HG03354 (cell line): ENCODE measurements at regions not wholly inside any gene's neighbourhood (a gene's known extent, or its start where the extent isn't known, plus 50 kb on each side); places are given as distances from the start of the nearest gene placed in this dataset.

Source experiments
- ATAC-seq: cut with Tn5 transposase; IDR thresholded peaks from one replicate; pipeline ENCODE4 v1.9.1; 2021; ENCODE audit warnings: mild to moderate bottlenecking; ENCODE audit not compliant: unreplicated experiment, poor library complexity, severe bottlenecking

- peak; percentile 80 for ATAC-seq
Observed at GRCh38 chr6:99219788-99220187, 129.7 kb downstream of the FAXC start.

- ATAC-seq: no peak
Observed at GRCh38 chr6:99216959-99217358, 132.5 kb downstream of the FAXC start.

GRCh38 chr6:99195986-99196655 lies 153.4 kb downstream of the FAXC start:
- ATAC-seq: no peak

GRCh38 chr6:99192561-99192960 lies 156.9 kb downstream of the FAXC start:
- no peak for ATAC-seq

GRCh38 chr6:99189823-99190721 lies 159.4 kb downstream of the FAXC start:
- ATAC-seq: peak; percentile 99

GRCh38 chr6:99187429-99187828 lies 162.0 kb downstream of the FAXC start:
- ATAC-seq: no peak

- no peak for ATAC-seq
Observed at GRCh38 chr6:99186417-99186816, 163.1 kb downstream of the FAXC start.

- no peak for ATAC-seq
Observed at GRCh38 chr6:99185525-99185924, 163.9 kb downstream of the FAXC start.

- ATAC-seq: no peak
Observed at GRCh38 chr6:99184696-99185095, 164.8 kb downstream of the FAXC start.

GRCh38 chr6:99183066-99183465 lies 166.4 kb downstream of the FAXC start:
- ATAC-seq: no peak

GRCh38 chr6:99181174-99181573 lies 168.3 kb downstream of the FAXC start:
- no peak for ATAC-seq

GRCh38 chr6:99178168-99178567 lies 171.3 kb downstream of the FAXC start:
- ATAC-seq: no peak

- ATAC-seq: no peak
Observed at GRCh38 chr6:99177736-99178135, 171.7 kb downstream of the FAXC start.

GRCh38 chr6:99165838-99166237 lies 183.6 kb downstream of the FAXC start:
- peak; percentile 77 for ATAC-seq

GRCh38 chr6:99152347-99152643 lies 197.2 kb downstream of the FAXC start:
- ATAC-seq: no peak

- peak; percentile 98 for ATAC-seq
Observed at GRCh38 chr6:99151634-99152346, 197.7 kb downstream of the FAXC start.

GRCh38 chr6:99148761-99149160 lies 200.7 kb downstream of the FAXC start:
- ATAC-seq: no peak

- no peak for ATAC-seq
Observed at GRCh38 chr6:99148111-99148510, 200.4 kb upstream of the FBXL4 start.

GRCh38 chr6:99147206-99147605 lies 199.5 kb upstream of the FBXL4 start:
- no peak for ATAC-seq

- ATAC-seq: no peak
Observed at GRCh38 chr6:99146711-99147110, 199.0 kb upstream of the FBXL4 start.

GRCh38 chr6:99145738-99146137 lies 198.0 kb upstream of the FBXL4 start:
- ATAC-seq: no peak
